ENCODE measurements at regions not wholly inside any gene's neighbourhood (a gene's known extent, or its start where the extent isn't known, plus 50 kb on each side); places are given as distances from the start of the nearest gene placed in this dataset.

- Histone ChIP-seq H3K36me3 (ENCODE audit: insufficient read depth, low read length) (no peaks in the 10 kb centered on the region), H3K9ac (ENCODE audit: low read depth, low read length, poor library complexity, severe bottlenecking) (no peak overlapping the region), H3K4me1 (ENCODE audit: insufficient read depth, low read length, poor library complexity, severe bottlenecking) (no peaks in the 10 kb centered on the region), H3K4me3 (ENCODE audit: low read length, poor library complexity, severe bottlenecking) (no peak overlapping the region), H4K20me1 (ENCODE audit: insufficient read depth, low read length, poor library complexity, severe bottlenecking) (no peaks in the 10 kb centered on the region), H2AFZ (ENCODE audit: low read length) (no peak overlapping the region), H3K9me2 (replicated peaks; ENCODE audit: low read depth, low read length) (no peaks in the 10 kb centered on the region), H3K27me3 (ENCODE audit: insufficient read depth, low read length, poor library complexity, severe bottlenecking) (no peaks in the 10 kb centered on the region), H3K4me2 (ENCODE audit: low read depth, low read length, poor library complexity, severe bottlenecking) (no peak overlapping the region), H3F3A (ENCODE audit: low read depth) (no peaks in the 10 kb centered on the region), H3K9me3 (ENCODE audit: insufficient read depth, low read depth, low read length) (no peaks in the 10 kb centered on the region), H3K79me2 (ENCODE audit: insufficient read depth, low read length) (no peaks in the 10 kb centered on the region)
- no peak for TF ChIP-seq EZH2phosphoT487 (IDR thresholded peaks at IDR 0.05; ENCODE audit: borderline replicate concordance)
- no peak for TF ChIP-seq CTCF (conservative IDR thresholded peaks at IDR 0.05; ENCODE audit: low read length)
Measured at GRCh38 chr3:99016452-99016851, 115.0 kb upstream of the DCBLD2 start.

GRCh38 chr3:99013777-99014315, 112.4 kb upstream of the DCBLD2 start:
- Histone ChIP-seq H2AFZ (ENCODE audit: low read length) (no peak overlapping the region), H3K9ac (ENCODE audit: low read depth, low read length, poor library complexity, severe bottlenecking) (no peak overlapping the region), H3K27me3 (ENCODE audit: insufficient read depth, low read length, poor library complexity, severe bottlenecking) (no peaks in the 10 kb centered on the region), H3F3A (ENCODE audit: low read depth) (no peaks in the 10 kb centered on the region), H3K79me2 (ENCODE audit: insufficient read depth, low read length) (no peaks in the 10 kb centered on the region), H4K20me1 (ENCODE audit: insufficient read depth, low read length, poor library complexity, severe bottlenecking) (no peaks in the 10 kb centered on the region), H3K36me3 (ENCODE audit: insufficient read depth, low read length) (no peaks in the 10 kb centered on the region), H3K9me2 (replicated peaks; ENCODE audit: low read depth, low read length) (no peaks in the 10 kb centered on the region), H3K4me2 (ENCODE audit: low read depth, low read length, poor library complexity, severe bottlenecking) (no peak overlapping the region), H3K9me3 (ENCODE audit: insufficient read depth, low read depth, low read length) (no peaks in the 10 kb centered on the region), H3K4me3 (ENCODE audit: low read length, poor library complexity, severe bottlenecking) (no peak overlapping the region), H3K4me1 (ENCODE audit: insufficient read depth, low read length, poor library complexity, severe bottlenecking) (no peaks in the 10 kb centered on the region)
- TF ChIP-seq EZH2phosphoT487 (IDR thresholded peaks at IDR 0.05; ENCODE audit: borderline replicate concordance) = no peak
- no peak for TF ChIP-seq CTCF (conservative IDR thresholded peaks at IDR 0.05; ENCODE audit: low read length)

GRCh38 chr3:99013077-99013476, 111.6 kb upstream of the DCBLD2 start:
- Histone ChIP-seq H2AFZ (ENCODE audit: low read length) (no peak overlapping the region), H3K4me2 (ENCODE audit: low read depth, low read length, poor library complexity, severe bottlenecking) (no peak overlapping the region), H3K9me3 (ENCODE audit: insufficient read depth, low read depth, low read length) (no peaks in the 10 kb centered on the region), H3K27me3 (ENCODE audit: insufficient read depth, low read length, poor library complexity, severe bottlenecking) (no peaks in the 10 kb centered on the region), H3F3A (ENCODE audit: low read depth) (no peaks in the 10 kb centered on the region), H3K9me2 (replicated peaks; ENCODE audit: low read depth, low read length) (no peaks in the 10 kb centered on the region), H3K9ac (ENCODE audit: low read depth, low read length, poor library complexity, severe bottlenecking) (no peak overlapping the region), H3K4me1 (ENCODE audit: insufficient read depth, low read length, poor library complexity, severe bottlenecking) (no peaks in the 10 kb centered on the region), H3K36me3 (ENCODE audit: insufficient read depth, low read length) (no peaks in the 10 kb centered on the region), H3K4me3 (ENCODE audit: low read length, poor library complexity, severe bottlenecking) (no peak overlapping the region), H3K79me2 (ENCODE audit: insufficient read depth, low read length) (no peaks in the 10 kb centered on the region), H4K20me1 (ENCODE audit: insufficient read depth, low read length, poor library complexity, severe bottlenecking) (no peaks in the 10 kb centered on the region)
- TF ChIP-seq CTCF (conservative IDR thresholded peaks at IDR 0.05; ENCODE audit: low read length) (no peak), EZH2phosphoT487 (IDR thresholded peaks at IDR 0.05; ENCODE audit: borderline replicate concordance) (no peak)
